ENCODE measurements at regions not wholly inside any gene's neighbourhood (a gene's known extent, or its start where the extent isn't known, plus 50 kb on each side); places are given as distances from the start of the nearest gene placed in this dataset.

DNA sequence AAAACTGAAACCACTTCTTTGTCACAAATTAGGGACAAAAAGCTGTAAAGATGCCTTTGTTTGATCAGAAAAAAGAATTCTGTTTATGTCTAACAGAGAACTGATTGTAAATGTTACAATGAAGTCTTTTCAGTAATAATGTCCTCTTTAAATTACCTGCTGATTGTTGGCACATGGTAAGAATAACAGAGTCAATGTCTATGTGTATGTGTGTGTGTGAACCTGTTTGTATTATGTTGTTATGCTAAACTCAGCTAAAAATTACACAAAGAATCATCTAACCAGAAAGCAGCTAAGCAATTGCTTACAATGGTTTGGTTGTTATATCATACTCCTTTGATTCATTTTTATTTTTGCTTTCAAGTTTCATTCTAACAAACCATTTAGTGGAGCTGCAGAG, 159.1 kb upstream of the PDZRN3 start:
- TF ChIP-seq, protein P1, sequence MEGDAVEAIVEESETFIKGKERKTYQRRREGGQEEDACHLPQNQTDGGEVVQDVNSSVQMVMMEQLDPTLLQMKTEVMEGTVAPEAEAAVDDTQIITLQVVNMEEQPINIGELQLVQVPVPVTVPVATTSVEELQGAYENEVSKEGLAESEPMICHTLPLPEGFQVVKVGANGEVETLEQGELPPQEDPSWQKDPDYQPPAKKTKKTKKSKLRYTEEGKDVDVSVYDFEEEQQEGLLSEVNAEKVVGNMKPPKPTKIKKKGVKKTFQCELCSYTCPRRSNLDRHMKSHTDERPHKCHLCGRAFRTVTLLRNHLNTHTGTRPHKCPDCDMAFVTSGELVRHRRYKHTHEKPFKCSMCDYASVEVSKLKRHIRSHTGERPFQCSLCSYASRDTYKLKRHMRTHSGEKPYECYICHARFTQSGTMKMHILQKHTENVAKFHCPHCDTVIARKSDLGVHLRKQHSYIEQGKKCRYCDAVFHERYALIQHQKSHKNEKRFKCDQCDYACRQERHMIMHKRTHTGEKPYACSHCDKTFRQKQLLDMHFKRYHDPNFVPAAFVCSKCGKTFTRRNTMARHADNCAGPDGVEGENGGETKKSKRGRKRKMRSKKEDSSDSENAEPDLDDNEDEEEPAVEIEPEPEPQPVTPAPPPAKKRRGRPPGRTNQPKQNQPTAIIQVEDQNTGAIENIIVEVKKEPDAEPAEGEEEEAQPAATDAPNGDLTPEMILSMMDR (IDR thresholded peaks at IDR 0.05; ENCODE audit: control insufficient read depth, extremely low read depth, insufficient read depth), result no peak
- no peak overlapping the region for H3K4me3 ChIP-seq (ENCODE audit: low read depth, low read length)
- no peak for DNase-seq (ENCODE audit: low read depth)

DNA sequence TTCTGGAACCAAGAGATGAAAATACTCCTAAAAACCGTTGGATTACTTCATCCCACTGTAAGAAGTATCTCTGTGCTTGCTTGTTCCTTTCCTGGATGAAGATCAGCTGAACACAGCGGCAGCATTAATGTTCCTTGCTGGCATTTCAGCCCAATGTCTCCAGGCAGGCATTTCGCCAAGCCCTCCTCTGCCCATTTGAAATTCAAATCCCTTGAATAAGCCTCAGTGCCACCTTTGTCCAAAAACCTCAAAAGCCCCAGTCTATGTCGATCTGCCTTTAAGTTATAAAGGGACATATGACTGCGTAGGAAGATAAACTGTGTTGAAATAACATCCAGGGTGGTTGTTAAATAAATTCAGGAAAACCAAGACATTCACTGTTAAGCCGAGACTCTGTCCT, 156.8 kb upstream of the PDZRN3 start:
- no peak for DNase-seq (ENCODE audit: low read depth)
- TF ChIP-seq, protein P1 (IDR thresholded peaks at IDR 0.05; ENCODE audit: control insufficient read depth, extremely low read depth, insufficient read depth), result no peak
- no peak overlapping the region for H3K4me3 ChIP-seq (ENCODE audit: low read depth, low read length)

DNA sequence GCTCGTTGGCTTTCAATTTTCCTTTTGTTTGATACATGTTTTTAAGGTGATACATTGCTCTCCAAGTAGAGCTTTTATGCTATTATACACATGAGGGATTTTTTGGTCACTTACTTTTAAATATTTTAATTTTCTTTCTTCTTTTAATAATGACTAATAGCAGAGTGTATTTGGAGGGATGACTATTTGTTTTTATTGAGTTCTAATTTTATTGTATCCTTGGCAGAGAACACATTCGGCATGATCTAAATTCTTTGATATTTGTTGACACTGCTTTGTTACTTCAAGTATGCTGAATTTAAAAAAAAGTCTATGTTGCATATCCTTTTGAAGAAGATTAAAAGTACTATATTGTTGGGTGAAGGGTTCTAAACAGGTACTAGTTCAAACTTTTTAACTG, 149.9 kb upstream of the PDZRN3 start:
- H3K4me3 ChIP-seq (ENCODE audit: low read depth, low read length), result no peak overlapping the region
- no peak for DNase-seq (ENCODE audit: low read depth)
- TF ChIP-seq, protein P1 (IDR thresholded peaks at IDR 0.05; ENCODE audit: control insufficient read depth, extremely low read depth, insufficient read depth), result no peak

DNA sequence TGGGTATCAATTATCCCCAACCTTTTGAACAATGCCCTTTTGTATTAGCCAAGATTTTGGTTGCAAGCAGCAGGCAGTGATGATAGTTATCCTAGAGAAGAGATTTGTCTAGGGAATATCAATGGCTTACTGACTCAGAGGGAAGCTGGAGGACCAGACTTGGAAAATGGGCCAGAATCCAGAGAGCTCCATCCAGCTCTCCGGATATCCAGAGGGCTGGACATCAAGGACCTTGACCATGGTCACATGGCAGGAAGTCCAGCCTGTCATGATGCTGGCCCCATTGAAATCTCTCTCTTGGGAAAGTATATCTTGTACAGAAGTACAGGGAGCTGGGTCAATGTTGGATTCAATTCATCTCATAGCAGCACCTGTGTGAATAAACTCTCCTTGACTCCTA, 148.5 kb upstream of the PDZRN3 start:
- DNase-seq (ENCODE audit: low read depth), result no peak
- no peak overlapping the region for H3K4me3 ChIP-seq (ENCODE audit: low read depth, low read length)
- TF ChIP-seq, protein P1 (IDR thresholded peaks at IDR 0.05; ENCODE audit: control insufficient read depth, extremely low read depth, insufficient read depth), result no peak

DNA sequence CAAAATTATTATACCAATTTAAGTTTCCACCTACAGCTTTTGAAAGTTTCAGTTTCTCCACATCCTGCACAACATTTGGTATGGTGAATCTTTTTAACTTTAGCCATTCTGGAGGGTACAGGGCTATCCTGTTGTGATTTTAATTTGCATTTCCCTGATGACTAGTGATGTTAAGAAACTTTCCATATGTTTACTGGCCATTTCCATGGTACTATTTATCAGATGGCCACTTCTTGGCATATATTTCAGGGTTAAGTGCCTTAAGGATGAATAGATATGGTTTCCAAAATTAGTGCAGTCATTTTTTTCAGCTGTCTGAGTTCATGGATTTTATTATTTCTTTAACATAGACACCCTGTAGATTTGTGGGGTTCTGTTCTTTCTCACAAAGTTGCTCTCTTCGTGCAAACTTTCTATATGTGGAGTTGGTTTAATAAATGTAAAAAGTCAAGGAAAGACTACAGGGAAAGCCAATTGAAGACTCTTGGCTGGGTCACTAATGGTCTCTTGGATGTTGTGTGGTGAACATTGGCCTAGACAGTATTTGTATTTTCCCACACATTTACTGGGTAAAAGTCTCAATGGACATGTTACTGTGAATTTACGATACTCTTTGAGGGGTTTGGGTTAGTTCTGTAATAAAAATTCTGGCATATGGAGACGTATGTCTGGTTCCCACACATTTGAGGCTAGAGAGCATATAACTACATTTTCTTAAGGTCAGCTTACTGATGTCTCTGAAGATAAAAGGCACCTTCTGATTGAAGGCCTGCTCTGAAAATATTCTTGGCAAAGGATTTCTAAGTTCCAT, 147.5 kb upstream of the PDZRN3 start:
- TF ChIP-seq, protein P1 (IDR thresholded peaks at IDR 0.05; ENCODE audit: control insufficient read depth, extremely low read depth, insufficient read depth), result no peak
- no peak overlapping the region for H3K4me3 ChIP-seq (ENCODE audit: low read depth, low read length)
- DNase-seq (ENCODE audit: low read depth), result no peak

DNA sequence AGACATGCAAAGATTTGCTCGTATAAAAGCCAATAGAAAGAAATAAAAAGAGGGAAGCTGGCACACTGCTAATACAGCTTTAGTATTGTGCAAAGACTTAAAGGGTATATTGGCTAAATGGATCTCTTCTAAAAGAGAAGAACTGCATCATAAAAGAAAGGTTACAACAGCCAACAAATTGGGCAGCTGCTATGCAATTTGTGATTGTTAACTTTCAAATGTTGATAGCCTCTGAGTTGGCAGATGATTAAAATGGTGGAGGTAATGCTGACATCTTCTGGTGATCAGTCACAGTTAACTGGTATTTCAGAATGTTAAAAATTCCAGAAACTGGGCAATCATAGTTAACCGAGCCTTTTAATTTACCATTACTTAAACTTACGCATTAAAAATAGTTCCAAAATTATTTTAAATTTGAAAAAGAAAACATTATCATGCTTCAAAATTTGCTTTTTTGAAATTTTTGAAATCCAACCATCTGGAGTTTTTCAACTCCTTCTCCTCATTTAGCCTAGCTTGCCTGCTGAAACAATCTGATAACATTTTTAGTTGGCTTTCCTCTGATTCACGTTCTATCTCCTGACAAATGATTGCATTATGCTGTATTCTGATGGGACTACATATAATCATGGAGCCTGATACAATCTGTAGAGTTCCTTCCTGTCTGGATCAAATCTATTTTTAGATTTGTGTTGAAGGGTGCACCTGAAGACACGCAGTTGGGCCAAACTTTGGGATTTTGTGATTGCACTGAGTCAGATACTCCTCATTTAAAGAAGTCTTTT, 144.0 kb upstream of the PDZRN3 start:
- TF ChIP-seq, protein P1 (IDR thresholded peaks at IDR 0.05; ENCODE audit: control insufficient read depth, extremely low read depth, insufficient read depth), result peak; percentile 46
- DNase-seq (ENCODE audit: low read depth), result no peak
- H3K4me3 ChIP-seq (ENCODE audit: low read depth, low read length), result no peak overlapping the region
